ENCODE measurements at regions not wholly inside any gene's neighbourhood (a gene's known extent, or its start where the extent isn't known, plus 50 kb on each side); places are given as distances from the start of the nearest gene placed in this dataset.
A peak's percentile ranks its signal among the peaks of the same experiment; 100 is the strongest.
"Not testable (repeated sequence)": the region's sequence is repeated elsewhere in the genome, so short reads cannot be mapped to it uniquely, and the experiment has no call there.

DNA sequence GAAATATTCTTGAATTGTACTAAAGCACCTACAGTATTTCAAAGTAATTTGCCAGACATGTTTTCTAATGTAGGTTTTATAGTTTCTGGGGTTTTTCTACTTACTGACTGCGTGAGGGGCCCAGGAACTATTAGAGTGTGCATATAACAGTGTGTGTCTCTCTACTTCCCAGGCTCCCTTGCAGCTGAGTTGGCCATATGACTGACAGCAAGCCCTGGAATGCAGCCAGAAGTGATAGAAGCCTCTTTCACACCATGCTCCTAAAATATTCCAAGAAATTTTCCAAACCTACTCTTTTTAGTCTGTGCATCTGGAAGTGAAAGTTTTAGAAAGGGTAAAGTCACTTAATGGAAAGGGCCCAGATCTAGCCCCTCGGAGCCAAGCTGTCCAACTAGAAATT is 96.7 kb upstream of the SLC7A11 start:
- TF ChIP-seq, protein P1, sequence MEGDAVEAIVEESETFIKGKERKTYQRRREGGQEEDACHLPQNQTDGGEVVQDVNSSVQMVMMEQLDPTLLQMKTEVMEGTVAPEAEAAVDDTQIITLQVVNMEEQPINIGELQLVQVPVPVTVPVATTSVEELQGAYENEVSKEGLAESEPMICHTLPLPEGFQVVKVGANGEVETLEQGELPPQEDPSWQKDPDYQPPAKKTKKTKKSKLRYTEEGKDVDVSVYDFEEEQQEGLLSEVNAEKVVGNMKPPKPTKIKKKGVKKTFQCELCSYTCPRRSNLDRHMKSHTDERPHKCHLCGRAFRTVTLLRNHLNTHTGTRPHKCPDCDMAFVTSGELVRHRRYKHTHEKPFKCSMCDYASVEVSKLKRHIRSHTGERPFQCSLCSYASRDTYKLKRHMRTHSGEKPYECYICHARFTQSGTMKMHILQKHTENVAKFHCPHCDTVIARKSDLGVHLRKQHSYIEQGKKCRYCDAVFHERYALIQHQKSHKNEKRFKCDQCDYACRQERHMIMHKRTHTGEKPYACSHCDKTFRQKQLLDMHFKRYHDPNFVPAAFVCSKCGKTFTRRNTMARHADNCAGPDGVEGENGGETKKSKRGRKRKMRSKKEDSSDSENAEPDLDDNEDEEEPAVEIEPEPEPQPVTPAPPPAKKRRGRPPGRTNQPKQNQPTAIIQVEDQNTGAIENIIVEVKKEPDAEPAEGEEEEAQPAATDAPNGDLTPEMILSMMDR (IDR thresholded peaks at IDR 0.05) = no peak
- no peaks in the 10 kb centered on the region for H3K27me3 ChIP-seq (ENCODE audit: low read depth)
- H3K4me3 ChIP-seq = no peak overlapping the region
- ATAC-seq (no peak), DNase-seq (no peak)
- no peaks in the 10 kb centered on the region for H3K4me1 ChIP-seq
- H3K27ac ChIP-seq = no peak overlapping the region
- no peaks in the 10 kb centered on the region for H3K36me3 ChIP-seq
- intact Hi-C loops (cut with DNase I) = no loop called here
- no peaks in the 10 kb centered on the region for H3K9me3 ChIP-seq

DNA sequence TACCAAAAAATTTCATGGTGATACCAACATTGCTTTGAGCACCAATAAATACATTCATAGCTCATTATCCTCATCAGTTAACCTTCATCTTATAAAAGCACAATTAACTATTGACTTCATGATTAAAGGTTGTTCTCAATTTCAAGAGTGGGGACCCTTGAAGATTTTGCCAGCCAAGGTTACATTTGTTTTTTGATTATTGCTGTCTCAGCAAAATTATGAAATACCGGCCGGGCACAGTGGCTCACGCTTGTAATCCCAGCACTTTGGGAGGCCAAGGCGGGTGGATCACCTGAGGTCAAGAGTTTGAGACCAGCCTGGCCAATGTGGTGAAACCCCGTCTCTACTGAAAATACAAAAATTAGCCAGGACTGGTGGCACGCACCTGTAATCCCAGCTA is 96.1 kb upstream of the SLC7A11 start:
- DNase-seq; H3K9me3 ChIP-seq; ATAC-seq; H3K36me3 ChIP-seq; H3K27ac ChIP-seq; H3K27me3 ChIP-seq (ENCODE audit: low read depth); H3K4me1 ChIP-seq; H3K4me3 ChIP-seq; intact Hi-C loops (cut with DNase I): not testable (repeated sequence)

DNA sequence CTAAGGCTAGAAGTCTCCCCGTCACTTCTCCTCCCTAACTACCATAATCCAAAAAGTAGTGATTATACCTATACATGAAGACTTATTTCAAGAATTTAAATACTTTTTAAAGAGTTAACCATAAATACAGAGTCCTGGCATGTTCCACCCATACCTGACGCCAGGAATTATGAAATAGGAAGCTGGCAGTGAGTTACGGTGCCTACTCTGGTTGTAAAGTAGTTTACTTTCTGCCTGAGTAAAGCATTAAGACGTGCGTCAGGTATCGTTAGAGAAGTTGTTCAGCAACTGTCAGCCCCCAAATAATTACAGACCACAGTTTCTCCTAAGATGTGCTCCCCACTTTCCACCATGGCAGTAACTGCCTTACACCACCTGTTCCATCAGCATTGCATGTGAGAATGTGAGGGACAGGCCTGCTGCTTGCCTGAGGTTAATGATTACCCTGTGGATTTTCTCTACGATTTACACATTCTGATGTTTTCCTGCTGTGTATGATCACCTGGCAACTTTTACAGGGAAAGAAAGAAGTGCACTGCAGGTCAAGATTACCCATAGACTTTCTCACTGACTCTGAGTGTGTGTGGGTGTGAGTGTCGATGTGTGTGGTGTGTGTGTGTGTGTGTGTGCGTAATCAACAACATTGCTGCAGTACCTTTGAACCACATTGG is 92.3 kb upstream of the SLC7A11 start:
- no peak for DNase-seq
- Histone ChIP-seq H3K4me3 (no peak overlapping the region), H3K27ac (peak overlapping the region; percentile 67), H3K4me1 (no peaks in the 10 kb centered on the region), H3K9me3 (no peaks in the 10 kb centered on the region), H3K27me3 (ENCODE audit: low read depth) (no peaks in the 10 kb centered on the region), H3K36me3 (no peaks in the 10 kb centered on the region)
- TF ChIP-seq, protein P1 (IDR thresholded peaks at IDR 0.05) = no peak
- peak; percentile 91 to 92 for ATAC-seq
- intact Hi-C loops (cut with DNase I) = no loop called here

DNA sequence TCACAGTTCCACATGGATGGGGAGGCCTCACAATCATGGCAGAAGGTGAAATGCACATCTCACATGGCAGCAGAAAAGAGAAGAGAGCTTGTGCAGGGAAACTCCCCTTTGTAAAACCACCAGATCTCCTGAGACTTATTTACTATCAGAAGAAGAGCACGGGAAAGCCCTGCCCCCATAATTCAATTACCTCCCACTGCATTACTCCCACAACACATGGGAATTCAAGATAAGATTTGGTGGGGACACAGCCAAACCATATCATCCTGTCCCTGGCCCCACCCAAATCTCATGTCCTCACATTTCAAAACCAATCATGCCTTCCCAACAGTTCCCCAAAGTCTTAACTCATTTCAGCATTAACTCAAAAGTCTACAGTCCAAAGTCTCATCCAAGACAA is 90.3 kb upstream of the SLC7A11 start:
- ATAC-seq; intact Hi-C loops (cut with DNase I): not testable (repeated sequence)

DNA sequence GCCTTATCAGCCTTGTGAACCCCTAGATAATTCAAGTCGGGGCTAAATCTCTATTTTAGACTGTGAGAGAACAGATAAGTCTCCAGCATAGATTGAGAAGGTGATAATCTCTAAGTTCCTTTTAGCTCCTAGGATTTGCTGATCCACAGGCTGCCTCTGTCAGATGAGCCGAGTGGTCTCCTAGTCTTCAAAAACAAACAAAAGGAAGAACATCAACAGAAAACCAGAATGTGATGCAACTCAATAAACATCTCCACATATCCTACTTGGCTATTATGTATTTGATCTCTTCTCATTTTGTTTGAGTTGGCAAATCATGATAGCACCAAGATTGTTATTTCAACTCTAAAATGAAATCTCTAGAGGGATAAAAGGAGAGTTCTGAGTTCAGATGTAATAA is 88.4 kb upstream of the SLC7A11 start:
- intact Hi-C loops (cut with DNase I) = no loop called here
- TF ChIP-seq, protein P1 (IDR thresholded peaks at IDR 0.05) = no peak
- Histone ChIP-seq H3K36me3 (no peaks in the 10 kb centered on the region), H3K27ac (no peak overlapping the region), H3K4me1 (no peaks in the 10 kb centered on the region), H3K27me3 (ENCODE audit: low read depth) (no peaks in the 10 kb centered on the region), H3K9me3 (no peaks in the 10 kb centered on the region), H3K4me3 (no peak overlapping the region)
- no peak for ATAC-seq
- no peak for DNase-seq

More for the DNA sequence above, 90.3 kb upstream of the SLC7A11 start:
- not testable (repeated sequence) for H3K4me1 ChIP-seq; H3K36me3 ChIP-seq; H3K9me3 ChIP-seq; H3K4me3 ChIP-seq; DNase-seq; H3K27me3 ChIP-seq (ENCODE audit: low read depth); H3K27ac ChIP-seq

DNA sequence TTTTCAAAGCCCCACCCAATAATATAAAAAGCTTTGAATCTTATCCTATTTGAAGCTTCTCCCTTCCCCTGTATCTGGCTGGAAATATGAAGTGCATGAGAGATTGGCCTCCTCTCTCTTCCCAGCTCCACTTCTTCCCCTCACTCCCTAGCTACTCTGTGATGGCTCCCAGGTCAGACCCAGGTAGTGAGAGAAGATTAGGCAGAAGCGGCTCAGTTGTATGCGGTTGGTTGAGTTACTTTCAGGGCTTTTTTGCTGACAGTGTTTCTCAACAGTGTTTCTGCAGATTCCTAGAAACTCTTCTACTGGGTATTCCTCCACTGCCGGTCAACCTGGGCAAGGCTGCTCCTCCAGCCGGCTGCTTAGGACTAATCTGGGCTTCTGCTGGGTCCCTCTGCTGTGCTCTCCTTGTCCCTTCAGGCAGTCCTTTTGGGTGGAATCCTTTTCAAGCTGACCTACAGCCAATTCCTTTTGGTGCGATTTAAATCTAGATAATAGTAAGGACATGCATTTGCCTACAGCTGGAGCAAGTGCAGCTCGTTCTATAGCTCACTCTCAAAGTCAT is 87.4 kb upstream of the SLC7A11 start:
- no peak for ATAC-seq
- no peak overlapping the region for H3K27ac ChIP-seq
- TF ChIP-seq, protein P1 (IDR thresholded peaks at IDR 0.05) = no peak

More for the DNA sequence above, 87.4 kb upstream of the SLC7A11 start:
- Histone ChIP-seq H3K9me3 (no peaks in the 10 kb centered on the region), H3K27me3 (ENCODE audit: low read depth) (no peaks in the 10 kb centered on the region), H3K4me3 (no peak overlapping the region), H3K36me3 (no peaks in the 10 kb centered on the region), H3K4me1 (no peaks in the 10 kb centered on the region)
- intact Hi-C loops (cut with DNase I) = no loop called here
- DNase-seq = no peak

Data from lower lobe of right lung (tissue), 2 donors.